ENCODE measurements at regions not wholly inside any gene's neighbourhood (a gene's known extent, or its start where the extent isn't known, plus 50 kb on each side); places are given as distances from the start of the nearest gene placed in this dataset.
A peak's percentile ranks its signal among the peaks of the same experiment; 100 is the strongest.

GRCh38 chr15:45981625-45982024 is 346.8 kb downstream of the SQOR start:
- no CpG with 5 or more reads among the region's 1 CpG for WGBS (ENCODE audit: insufficient coverage)
- Histone ChIP-seq H3K9me3 (replicated peaks; ENCODE audit: control insufficient read depth, low read depth, low read length) (peaks cover 8% of the 10 kb centered on the region), H3K27ac (ENCODE audit: low read length) (no peak overlapping the region), H3K4me3 (ENCODE audit: low read length) (no peak overlapping the region), H3K36me3 (ENCODE audit: control insufficient read depth, insufficient read depth, low read length) (no peaks in the 10 kb centered on the region), H3K4me1 (ENCODE audit: control insufficient read depth, insufficient read depth, low read length) (no peaks in the 10 kb centered on the region), H3K27me3 (ENCODE audit: control insufficient read depth, insufficient read depth, low read length) (no peaks in the 10 kb centered on the region)
- no peak for DNase-seq

DNA sequence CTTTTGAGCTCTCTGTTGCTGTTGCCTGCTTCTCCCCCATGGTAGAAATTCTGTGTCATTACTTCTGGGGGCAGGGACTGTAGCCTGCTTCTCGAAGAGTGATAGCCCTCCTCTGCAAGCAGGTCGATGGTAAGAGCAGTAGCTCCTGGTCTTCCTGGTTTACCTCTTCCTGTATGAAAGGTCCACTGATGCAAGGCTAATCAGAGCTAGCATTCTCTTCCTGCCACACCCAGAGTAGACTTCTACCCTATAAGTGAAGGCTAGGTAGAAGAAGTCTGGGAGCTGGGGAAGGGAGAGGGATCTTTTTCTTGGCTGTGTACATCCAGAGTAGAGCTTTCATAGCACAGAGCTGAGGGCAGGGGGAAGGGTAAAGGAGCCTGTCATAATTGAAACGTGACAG is 357.0 kb downstream of the SQOR start:
- no peak overlapping the region for H3K27ac ChIP-seq (ENCODE audit: low read length)
- H3K4me3 ChIP-seq (ENCODE audit: low read length), result no peak overlapping the region
- no peaks in the 10 kb centered on the region for H3K36me3 ChIP-seq (ENCODE audit: control insufficient read depth, insufficient read depth, low read length)
- DNase-seq, result no peak
- no peaks in the 10 kb centered on the region for H3K9me3 ChIP-seq (replicated peaks; ENCODE audit: control insufficient read depth, low read depth, low read length)
- WGBS (ENCODE audit: insufficient coverage), result no CpG with 5 or more reads among the region's 3 CpGs
- no peaks in the 10 kb centered on the region for H3K4me1 ChIP-seq (ENCODE audit: control insufficient read depth, insufficient read depth, low read length)
- no peaks in the 10 kb centered on the region for H3K27me3 ChIP-seq (ENCODE audit: control insufficient read depth, insufficient read depth, low read length)

GRCh38 chr15:45993072-45993471 is 358.2 kb downstream of the SQOR start:
- no peak for DNase-seq
- no peak overlapping the region for H3K27ac ChIP-seq (ENCODE audit: low read length)
- H3K4me3 ChIP-seq (ENCODE audit: low read length), result no peak overlapping the region
- H3K4me1 ChIP-seq (ENCODE audit: control insufficient read depth, insufficient read depth, low read length), result no peaks in the 10 kb centered on the region
- H3K9me3 ChIP-seq (replicated peaks; ENCODE audit: control insufficient read depth, low read depth, low read length), result no peaks in the 10 kb centered on the region
- no peaks in the 10 kb centered on the region for H3K27me3 ChIP-seq (ENCODE audit: control insufficient read depth, insufficient read depth, low read length)
- WGBS (ENCODE audit: insufficient coverage), result no CpG with 5 or more reads among the region's 3 CpGs
- no peaks in the 10 kb centered on the region for H3K36me3 ChIP-seq (ENCODE audit: control insufficient read depth, insufficient read depth, low read length)

- Histone ChIP-seq H3K27me3 (ENCODE audit: control insufficient read depth, insufficient read depth, low read length) (no peaks in the 10 kb centered on the region), H3K27ac (ENCODE audit: low read length) (no peak overlapping the region), H3K4me3 (ENCODE audit: low read length) (no peak overlapping the region), H3K4me1 (ENCODE audit: control insufficient read depth, insufficient read depth, low read length) (no peaks in the 10 kb centered on the region), H3K36me3 (ENCODE audit: control insufficient read depth, insufficient read depth, low read length) (no peaks in the 10 kb centered on the region), H3K9me3 (replicated peaks; ENCODE audit: control insufficient read depth, low read depth, low read length) (no peaks in the 10 kb centered on the region)
- peak; percentile 1 for DNase-seq
Measured at GRCh38 chr15:45993508-45993907, 358.7 kb downstream of the SQOR start.

DNA sequence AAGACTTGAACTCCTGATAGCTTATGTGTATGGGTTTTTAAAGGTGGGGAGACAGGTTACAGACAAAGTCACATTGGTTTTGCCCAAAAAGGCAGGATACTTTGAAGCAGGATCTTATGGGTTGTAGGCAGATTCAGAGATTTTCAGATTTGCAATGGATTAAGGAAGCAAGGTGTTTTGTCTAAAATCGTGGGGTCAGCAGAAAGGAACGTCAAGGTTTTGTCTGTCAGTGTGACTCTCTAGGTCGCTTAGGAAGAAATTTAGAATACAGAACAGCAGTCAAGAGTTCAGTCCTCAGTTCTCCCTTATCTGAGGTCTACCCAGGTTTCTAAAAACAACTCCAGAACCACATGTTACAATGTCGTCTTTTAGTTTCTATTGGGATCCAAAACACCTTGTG is 361.0 kb downstream of the SQOR start:
- no peaks in the 10 kb centered on the region for H3K4me1 ChIP-seq (ENCODE audit: control insufficient read depth, insufficient read depth, low read length)
- no peak for DNase-seq
- no peaks in the 10 kb centered on the region for H3K9me3 ChIP-seq (replicated peaks; ENCODE audit: control insufficient read depth, low read depth, low read length)
- H3K27me3 ChIP-seq (ENCODE audit: control insufficient read depth, insufficient read depth, low read length), result no peaks in the 10 kb centered on the region
- H3K27ac ChIP-seq (ENCODE audit: low read length), result no peak overlapping the region
- no peak overlapping the region for H3K4me3 ChIP-seq (ENCODE audit: low read length)
- no peaks in the 10 kb centered on the region for H3K36me3 ChIP-seq (ENCODE audit: control insufficient read depth, insufficient read depth, low read length)
- no CpG with 5 or more reads among the region's 4 CpGs for WGBS (ENCODE audit: insufficient coverage)

GRCh38 chr15:46014532-46014931 is 379.7 kb downstream of the SQOR start:
- Histone ChIP-seq H3K4me1 (ENCODE audit: control insufficient read depth, insufficient read depth, low read length) (no peaks in the 10 kb centered on the region), H3K27ac (ENCODE audit: low read length) (no peak overlapping the region), H3K9me3 (replicated peaks; ENCODE audit: control insufficient read depth, low read depth, low read length) (no peaks in the 10 kb centered on the region), H3K4me3 (ENCODE audit: low read length) (no peak overlapping the region), H3K27me3 (ENCODE audit: control insufficient read depth, insufficient read depth, low read length) (no peaks in the 10 kb centered on the region), H3K36me3 (ENCODE audit: control insufficient read depth, insufficient read depth, low read length) (no peaks in the 10 kb centered on the region)
- no peak for DNase-seq
- 93% methylated on average over 3 of the region's 3 CpGs for WGBS (ENCODE audit: insufficient coverage)

DNA sequence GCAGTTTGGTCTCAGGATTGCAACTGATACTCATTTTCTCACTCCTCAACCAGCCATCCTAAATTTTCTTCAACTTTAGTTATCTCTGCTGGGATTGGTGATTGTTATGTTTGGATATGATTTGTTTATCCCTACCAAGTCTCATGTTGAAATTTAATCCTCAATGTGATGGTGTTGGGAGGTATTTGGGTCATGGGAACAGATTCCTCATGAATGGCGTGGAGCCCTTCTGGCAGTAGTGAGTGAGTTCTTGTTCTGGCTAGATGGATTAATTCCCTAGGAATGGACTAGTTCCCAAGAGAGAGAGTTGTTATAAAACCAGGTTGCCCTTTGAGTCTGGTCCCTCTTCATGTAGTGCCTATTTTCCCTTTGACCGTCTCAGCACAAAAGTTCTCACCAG is 399.9 kb downstream of the SQOR start:
- Histone ChIP-seq H3K27ac (ENCODE audit: low read length) (no peak overlapping the region), H3K4me3 (ENCODE audit: low read length) (no peak overlapping the region), H3K36me3 (ENCODE audit: control insufficient read depth, insufficient read depth, low read length) (no peaks in the 10 kb centered on the region), H3K27me3 (ENCODE audit: control insufficient read depth, insufficient read depth, low read length) (no peaks in the 10 kb centered on the region), H3K4me1 (ENCODE audit: control insufficient read depth, insufficient read depth, low read length) (no peaks in the 10 kb centered on the region), H3K9me3 (replicated peaks; ENCODE audit: control insufficient read depth, low read depth, low read length) (no peaks in the 10 kb centered on the region)
- WGBS (ENCODE audit: insufficient coverage), result 63% methylated on average over 1 of the region's 2 CpGs
- no peak for DNase-seq

GRCh38 chr15:46039703-46040102 is 404.9 kb downstream of the SQOR start:
- H3K9me3 ChIP-seq (replicated peaks; ENCODE audit: control insufficient read depth, low read depth, low read length), result no peaks in the 10 kb centered on the region
- no peak for DNase-seq
- no peak overlapping the region for H3K27ac ChIP-seq (ENCODE audit: low read length)
- H3K4me1 ChIP-seq (ENCODE audit: control insufficient read depth, insufficient read depth, low read length), result no peaks in the 10 kb centered on the region
- no peaks in the 10 kb centered on the region for H3K27me3 ChIP-seq (ENCODE audit: control insufficient read depth, insufficient read depth, low read length)
- no peaks in the 10 kb centered on the region for H3K36me3 ChIP-seq (ENCODE audit: control insufficient read depth, insufficient read depth, low read length)
- WGBS (ENCODE audit: insufficient coverage), result no CpG with 5 or more reads among the region's 4 CpGs
- H3K4me3 ChIP-seq (ENCODE audit: low read length), result no peak overlapping the region

- no peaks in the 10 kb centered on the region for H3K9me3 ChIP-seq (replicated peaks; ENCODE audit: control insufficient read depth, low read depth, low read length)
- no peak overlapping the region for H3K27ac ChIP-seq (ENCODE audit: low read length)
- no peaks in the 10 kb centered on the region for H3K27me3 ChIP-seq (ENCODE audit: control insufficient read depth, insufficient read depth, low read length)
- H3K36me3 ChIP-seq (ENCODE audit: control insufficient read depth, insufficient read depth, low read length), result no peaks in the 10 kb centered on the region
- 92% methylated on average over 3 of the region's 5 CpGs for WGBS (ENCODE audit: insufficient coverage)
- H3K4me3 ChIP-seq (ENCODE audit: low read length), result no peak overlapping the region
- H3K4me1 ChIP-seq (ENCODE audit: control insufficient read depth, insufficient read depth, low read length), result no peaks in the 10 kb centered on the region
- no peak for DNase-seq
Measured at GRCh38 chr15:46041905-46042304, 407.1 kb downstream of the SQOR start.

DNA sequence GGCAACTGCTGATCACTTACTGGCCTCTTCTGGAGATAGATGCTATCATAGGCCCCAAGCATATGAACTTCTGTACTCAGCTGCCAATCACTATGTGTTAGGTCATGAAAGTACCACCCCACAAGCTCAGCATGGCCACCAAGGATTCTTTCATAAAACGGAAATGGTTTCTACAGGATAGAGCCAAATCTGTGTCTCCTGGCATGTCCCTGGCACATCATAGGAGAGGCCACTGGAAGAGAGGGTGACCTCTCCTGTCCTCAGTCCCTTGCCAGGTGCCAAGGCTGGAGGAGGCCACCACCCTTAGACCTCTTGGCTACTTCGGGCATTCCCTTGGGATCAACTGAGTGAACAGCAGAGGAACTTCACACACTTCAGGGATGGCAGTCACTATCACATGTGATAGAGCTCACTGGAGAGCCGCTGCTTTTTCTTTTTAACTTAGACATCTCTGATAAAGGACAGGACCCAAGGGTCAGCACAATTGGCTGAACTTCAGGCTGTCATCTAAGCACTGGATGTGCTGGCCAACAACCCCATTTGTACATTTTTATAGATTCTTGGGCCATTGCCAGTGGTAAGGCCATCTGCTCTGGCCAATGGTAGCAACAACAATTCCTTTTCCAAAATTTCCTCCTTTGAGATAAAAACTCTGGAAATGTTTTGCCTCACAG is 425.2 kb downstream of the SQOR start:
- Histone ChIP-seq H3K27ac (ENCODE audit: low read length) (no peak overlapping the region), H3K4me3 (ENCODE audit: low read length) (no peak overlapping the region), H3K9me3 (replicated peaks; ENCODE audit: control insufficient read depth, low read depth, low read length) (no peaks in the 10 kb centered on the region), H3K4me1 (ENCODE audit: control insufficient read depth, insufficient read depth, low read length) (peaks cover 3% of the 10 kb centered on the region), H3K36me3 (ENCODE audit: control insufficient read depth, insufficient read depth, low read length) (no peaks in the 10 kb centered on the region), H3K27me3 (ENCODE audit: control insufficient read depth, insufficient read depth, low read length) (no peaks in the 10 kb centered on the region)
- DNase-seq, result peak; percentile 36
- 58% methylated on average over 3 of the region's 3 CpGs for WGBS (ENCODE audit: insufficient coverage)

GRCh38 chr15:46061002-46061401 is 426.2 kb downstream of the SQOR start:
- Histone ChIP-seq H3K36me3 (ENCODE audit: control insufficient read depth, insufficient read depth, low read length) (no peaks in the 10 kb centered on the region), H3K4me3 (ENCODE audit: low read length) (no peak overlapping the region), H3K9me3 (replicated peaks; ENCODE audit: control insufficient read depth, low read depth, low read length) (no peaks in the 10 kb centered on the region), H3K27ac (ENCODE audit: low read length) (no peak overlapping the region), H3K27me3 (ENCODE audit: control insufficient read depth, insufficient read depth, low read length) (no peaks in the 10 kb centered on the region), H3K4me1 (ENCODE audit: control insufficient read depth, insufficient read depth, low read length) (peaks cover 3% of the 10 kb centered on the region)
- 83% methylated on average over 5 of the region's 5 CpGs for WGBS (ENCODE audit: insufficient coverage)
- no peak for DNase-seq

Measured in muscle of leg (tissue), 3 donors.